GM19240 (cell line): ENCODE measurements at regions not wholly inside any gene's neighbourhood (a gene's known extent, or its start where the extent isn't known, plus 50 kb on each side); places are given as distances from the start of the nearest gene placed in this dataset.
"Not testable (repeated sequence)": the region's sequence is repeated elsewhere in the genome, so short reads cannot be mapped to it uniquely, and the experiment has no call there.

Source experiments
- DNase-seq: peaks from one replicate; pipeline ENCODE4 v3.0.0; 2011; ENCODE audit warnings: low spot score; ENCODE audit not compliant: insufficient read length

GRCh38 chr7:106563466-106564150 is 97.3 kb downstream of the CCDC71L start:
- no peak for DNase-seq

GRCh38 chr7:106562711-106563366 is 98.1 kb downstream of the CCDC71L start:
- no peak for DNase-seq

GRCh38 chr7:106561666-106562411 is 99.1 kb downstream of the CCDC71L start:
- DNase-seq, result no peak

- no peak for DNase-seq
These were observed 99.8 kb downstream of the CCDC71L start for GRCh38 chr7:106561151-106561550.

- no peak for DNase-seq
These were observed 100.5 kb downstream of the CCDC71L start for GRCh38 chr7:106560482-106560881.

- not testable (repeated sequence) for DNase-seq
These were observed 104.7 kb downstream of the CCDC71L start for GRCh38 chr7:106556244-106556643.

- DNase-seq, result not testable (repeated sequence)
These were observed 106.3 kb downstream of the CCDC71L start for GRCh38 chr7:106554623-106555022.

- DNase-seq, result no peak
These were observed 107.5 kb downstream of the CCDC71L start for GRCh38 chr7:106553446-106553836.

- peak; percentile 44 for DNase-seq
These were observed 108.1 kb downstream of the CCDC71L start for GRCh38 chr7:106552645-106553445.

- no peak for DNase-seq
These were observed 109.0 kb downstream of the CCDC71L start for GRCh38 chr7:106551936-106552335.

GRCh38 chr7:106548491-106548890 is 112.5 kb downstream of the CCDC71L start:
- DNase-seq, result no peak

GRCh38 chr7:106545275-106545674 is 115.7 kb downstream of the CCDC71L start:
- DNase-seq, result no peak

- DNase-seq, result no peak
These were observed 117.7 kb downstream of the CCDC71L start for GRCh38 chr7:106543221-106543757.

GRCh38 chr7:106542550-106543220 is 118.3 kb downstream of the CCDC71L start:
- DNase-seq, result peak; percentile 26

- DNase-seq, result no peak
These were observed 122.3 kb downstream of the CCDC71L start for GRCh38 chr7:106538638-106539037.

GRCh38 chr7:106537119-106537518 is 123.8 kb downstream of the CCDC71L start:
- no peak for DNase-seq

- no peak for DNase-seq
These were observed 124.9 kb downstream of the CCDC71L start for GRCh38 chr7:106536079-106536478.

- DNase-seq, result no peak
These were observed 125.6 kb downstream of the CCDC71L start for GRCh38 chr7:106535234-106535932.

- no peak for DNase-seq
These were observed 126.6 kb downstream of the CCDC71L start for GRCh38 chr7:106534271-106534846.

- DNase-seq, result not testable (repeated sequence)
These were observed 130.8 kb downstream of the CCDC71L start for GRCh38 chr7:106530183-106530582.
